Thymus (tissue), 11 donors: ENCODE measurements at regions not wholly inside any gene's neighbourhood (a gene's known extent, or its start where the extent isn't known, plus 50 kb on each side); places are given as distances from the start of the nearest gene placed in this dataset.
"Not testable (repeated sequence)": the region's sequence is repeated elsewhere in the genome, so short reads cannot be mapped to it uniquely, and the experiment has no call there.

ENCODE experiments used
- DNase-seq, 9 donors: peaks; one replicate each; pipeline ENCODE4 v3.0.0-alpha.2; 2013; ENCODE audit warnings: low spot score in 9 of 9, low read depth in 6 of 9, missing footprints in 1 of 9
- H3K27ac ChIP-seq, 2 donors: one replicate each; pipeline ENCODE4 v1.5.1; 2013; ENCODE audit warnings: control low read depth in 1 of 2, low read depth in 1 of 2, low read length in 1 of 2, mild to moderate bottlenecking in 1 of 2, moderate library complexity in 1 of 2
- H3K27me3 ChIP-seq, 2 donors: one replicate each; pipeline ENCODE4 v1.5.1; 2013; ENCODE audit warnings: low read length in 1 of 2; ENCODE audit not compliant: control insufficient read depth in 2 of 2, insufficient read depth in 1 of 2
- H3K36me3 ChIP-seq, 2 donors: one replicate each; pipeline ENCODE4 v1.5.1; 2013; ENCODE audit warnings: low read length in 1 of 2, mild to moderate bottlenecking in 1 of 2, moderate library complexity in 1 of 2; ENCODE audit not compliant: control insufficient read depth in 2 of 2, insufficient read depth in 2 of 2
- H3K4me1 ChIP-seq, 2 donors: one replicate each; pipeline ENCODE4 v1.5.1; 2013; ENCODE audit warnings: low read length in 2 of 2; ENCODE audit not compliant: control insufficient read depth in 2 of 2, insufficient read depth in 2 of 2
- H3K4me3 ChIP-seq, 2 donors: one replicate each; pipeline ENCODE4 v1.5.1; 2013; ENCODE audit warnings: low read length in 2 of 2, control low read depth in 1 of 2, mild to moderate bottlenecking in 1 of 2
- H3K9me3 ChIP-seq, 2 donors: one replicate each; pipeline ENCODE4 v1.5.1; 2013; ENCODE audit warnings: low read length in 1 of 2, mild to moderate bottlenecking in 1 of 2; ENCODE audit not compliant: control insufficient read depth in 2 of 2, insufficient read depth in 1 of 2
- WGBS: extraction: QIAGEN DNeasy Blood & Tissue Kit; methylation state at CpG from one replicate; pipeline ENCODE4 v1.1.7; 2013; 5-methylcytosine and 5-hydroxymethylcytosine counted together
- donor health status: healthy.

- Histone ChIP-seq H3K36me3 (no peaks in the 10 kb centered on the region), H3K9me3 (no peaks in the 10 kb centered on the region), H3K27ac (no peak overlapping the region), H3K4me3 (no peak overlapping the region), H3K4me1 (no peaks in the 10 kb centered on the region), H3K27me3 (peaks cover 0 to 4% of the 10 kb centered on the region in 2 donors)
- DNase-seq: no peak
- WGBS: 87% methylated on average over 41 of the region's 41 CpGs
These were observed 294.3 kb upstream of the PFKP start for GRCh38 chr10:2772816-2773631.

GRCh38 chr10:2772135-2772534, 295.2 kb upstream of the PFKP start:
- DNase-seq: no peak
- H3K4me3 ChIP-seq: no peak overlapping the region
- no peaks in the 10 kb centered on the region for H3K4me1 ChIP-seq
- no peak overlapping the region for H3K27ac ChIP-seq
- H3K36me3 ChIP-seq: no peaks in the 10 kb centered on the region
- peaks cover 0 to 4% of the 10 kb centered on the region in 2 donors for H3K27me3 ChIP-seq
- 93% methylated on average over 5 of the region's 5 CpGs for WGBS
- H3K9me3 ChIP-seq: no peaks in the 10 kb centered on the region

DNA sequence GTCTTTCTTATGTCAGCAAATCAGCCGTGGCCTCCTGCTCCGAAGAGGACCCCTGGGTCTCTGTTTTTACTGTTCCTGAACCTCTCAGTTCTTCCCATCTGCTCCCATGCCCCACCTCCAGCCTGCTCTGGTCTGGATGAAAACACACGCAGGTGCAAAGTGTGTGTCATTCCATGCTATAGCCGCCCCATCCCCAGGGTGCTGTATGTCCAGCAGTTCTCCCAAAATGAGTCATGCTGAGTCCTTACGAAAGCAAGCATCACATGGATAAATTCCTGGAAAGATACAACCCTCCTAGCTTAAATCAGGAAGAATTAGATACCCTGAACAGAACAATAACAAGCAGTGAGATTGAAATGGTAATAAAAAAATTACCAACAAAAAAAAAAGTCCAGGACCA, 300.1 kb upstream of the PFKP start:
- not testable (repeated sequence) for H3K4me3 ChIP-seq, DNase-seq, H3K9me3 ChIP-seq, H3K27me3 ChIP-seq, H3K27ac ChIP-seq, H3K36me3 ChIP-seq, H3K4me1 ChIP-seq
- 93% methylated on average over 5 of the region's 5 CpGs for WGBS

DNA sequence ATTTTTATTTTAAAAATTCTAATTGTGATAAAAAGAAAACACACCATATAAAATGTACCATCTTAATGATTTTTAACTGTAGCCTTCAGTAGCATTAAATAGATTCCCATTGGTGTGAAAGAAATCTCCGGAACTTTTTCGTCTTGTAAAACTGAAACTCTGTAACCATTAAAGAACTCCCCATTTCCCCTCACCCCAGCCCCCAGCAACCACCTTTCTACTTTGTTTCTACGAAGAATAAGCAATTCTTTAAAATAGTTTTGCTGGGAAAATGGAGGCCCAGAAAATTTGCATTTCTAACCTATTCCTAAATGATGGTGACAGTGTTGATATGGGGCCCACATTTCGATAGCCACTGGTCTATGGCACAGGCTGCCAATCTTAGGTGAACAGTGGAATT, 305.4 kb upstream of the PFKP start:
- DNase-seq: no peak
- H3K4me1 ChIP-seq: no peaks in the 10 kb centered on the region
- no peaks in the 10 kb centered on the region for H3K9me3 ChIP-seq
- H3K27ac ChIP-seq: no peak overlapping the region
- H3K4me3 ChIP-seq: no peak overlapping the region
- no peaks in the 10 kb centered on the region for H3K27me3 ChIP-seq
- no peaks in the 10 kb centered on the region for H3K36me3 ChIP-seq
- WGBS: 91% methylated on average over 4 of the region's 4 CpGs

GRCh38 chr10:2761311-2761710, 306.0 kb upstream of the PFKP start:
- Histone ChIP-seq H3K27ac (no peak overlapping the region), H3K27me3 (no peaks in the 10 kb centered on the region), H3K4me1 (no peaks in the 10 kb centered on the region), H3K36me3 (no peaks in the 10 kb centered on the region), H3K4me3 (no peak overlapping the region), H3K9me3 (no peaks in the 10 kb centered on the region)
- 94% methylated on average over 10 of the region's 10 CpGs for WGBS
- DNase-seq: no peak

DNA sequence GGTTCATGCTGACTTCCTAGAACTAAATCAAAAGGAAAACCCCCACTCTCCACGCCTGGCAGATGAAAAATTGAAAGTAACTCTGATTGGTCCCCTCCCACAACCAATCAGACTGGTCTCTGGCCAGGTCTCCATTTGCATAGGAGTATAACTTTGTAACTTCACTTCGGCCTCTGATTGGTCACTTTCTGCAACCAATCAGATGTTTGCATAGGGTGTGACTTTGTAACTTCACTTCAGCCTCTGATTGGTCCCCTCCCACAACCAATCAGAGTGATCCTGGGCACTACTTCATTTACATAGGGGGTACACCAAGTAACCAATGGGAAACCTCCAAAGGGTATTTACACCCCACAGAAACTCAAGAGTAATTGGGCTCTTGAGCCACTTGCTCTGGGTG, 306.6 kb upstream of the PFKP start:
- Histone ChIP-seq H3K9me3 (no peaks in the 10 kb centered on the region), H3K36me3 (no peaks in the 10 kb centered on the region), H3K4me1 (no peaks in the 10 kb centered on the region), H3K27me3 (no peaks in the 10 kb centered on the region), H3K27ac (no peak overlapping the region), H3K4me3 (no peak overlapping the region)
- DNase-seq: no peak
- WGBS: 75% methylated on average over 2 of the region's 2 CpGs

- Histone ChIP-seq H3K9me3 (no peaks in the 10 kb centered on the region), H3K27ac (no peak overlapping the region), H3K4me3 (no peak overlapping the region), H3K27me3 (no peaks in the 10 kb centered on the region), H3K36me3 (no peaks in the 10 kb centered on the region), H3K4me1 (no peaks in the 10 kb centered on the region)
- DNase-seq: no peak
- 73% methylated on average over 4 of the region's 4 CpGs for WGBS
These were observed 308.1 kb upstream of the PFKP start for GRCh38 chr10:2759233-2759632.

DNA sequence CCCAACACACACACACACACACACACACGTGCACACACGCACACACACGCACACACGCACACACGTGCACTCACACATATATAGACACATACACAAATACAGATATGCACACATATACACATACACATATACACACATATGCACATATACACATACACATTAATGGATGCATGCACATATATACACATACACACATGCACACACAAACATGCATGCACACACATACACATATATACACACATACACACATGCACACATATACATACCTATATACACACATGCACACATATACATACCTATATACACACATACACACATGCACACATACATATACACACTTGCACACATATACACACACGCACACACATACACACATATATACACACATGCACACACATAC, 312.4 kb upstream of the PFKP start:
- WGBS: 73% methylated on average over 6 of the region's 6 CpGs
- no peak overlapping the region for H3K27ac ChIP-seq
- DNase-seq: no peak
- H3K4me3 ChIP-seq: no peak overlapping the region
- H3K36me3 ChIP-seq: no peaks in the 10 kb centered on the region
- no peaks in the 10 kb centered on the region for H3K9me3 ChIP-seq
- H3K4me1 ChIP-seq: no peaks in the 10 kb centered on the region
- no peaks in the 10 kb centered on the region for H3K27me3 ChIP-seq

GRCh38 chr10:2748287-2748686, 319.1 kb upstream of the PFKP start:
- WGBS: 95% methylated on average over 10 of the region's 10 CpGs
- DNase-seq: no peak
- Histone ChIP-seq H3K4me1 (no peaks in the 10 kb centered on the region), H3K4me3 (no peak overlapping the region), H3K9me3 (no peaks in the 10 kb centered on the region), H3K27me3 (no peaks in the 10 kb centered on the region), H3K36me3 (no peaks in the 10 kb centered on the region), H3K27ac (no peak overlapping the region)
